Muscle layer of duodenum (tissue), 2 donors: ENCODE measurements at regions not wholly inside any gene's neighbourhood (a gene's known extent, or its start where the extent isn't known, plus 50 kb on each side); places are given as distances from the start of the nearest gene placed in this dataset.

Experiments
- H3K27ac ChIP-seq: one replicate; pipeline ENCODE4 v1.7.0; 2013; ENCODE audit warnings: mild to moderate bottlenecking, low read length
- H3K27me3 ChIP-seq: one replicate; pipeline ENCODE4 v1.7.0; 2013; ENCODE audit warnings: low read depth, mild to moderate bottlenecking, control low read depth, low read length
- H3K36me3 ChIP-seq, 2 donors: one replicate each; pipeline ENCODE4 v1.7.0; 2013; ENCODE audit warnings: low read length in 2 of 2, control low read depth in 1 of 2, mild to moderate bottlenecking in 1 of 2; ENCODE audit not compliant: insufficient read depth in 2 of 2, control insufficient read depth in 1 of 2
- H3K4me1 ChIP-seq, 2 donors: one replicate each; pipeline ENCODE4 v1.7.0; 2013; ENCODE audit warnings: low read length in 2 of 2, mild to moderate bottlenecking in 2 of 2, control low read depth in 1 of 2, moderate library complexity in 1 of 2; ENCODE audit not compliant: insufficient read depth in 2 of 2, control insufficient read depth in 1 of 2
- H3K4me3 ChIP-seq, 2 donors: one replicate each; pipeline ENCODE4 v1.7.0; 2013; ENCODE audit warnings: low read length in 2 of 2, low read depth in 1 of 2, mild to moderate bottlenecking in 1 of 2
- H3K9me3 ChIP-seq, 2 donors: one replicate each; pipeline ENCODE4 v1.7.0; 2013; ENCODE audit warnings: low read length in 2 of 2, control low read depth in 1 of 2, mild to moderate bottlenecking in 1 of 2; ENCODE audit not compliant: control insufficient read depth in 1 of 2
- donor health status: healthy.

DNA sequence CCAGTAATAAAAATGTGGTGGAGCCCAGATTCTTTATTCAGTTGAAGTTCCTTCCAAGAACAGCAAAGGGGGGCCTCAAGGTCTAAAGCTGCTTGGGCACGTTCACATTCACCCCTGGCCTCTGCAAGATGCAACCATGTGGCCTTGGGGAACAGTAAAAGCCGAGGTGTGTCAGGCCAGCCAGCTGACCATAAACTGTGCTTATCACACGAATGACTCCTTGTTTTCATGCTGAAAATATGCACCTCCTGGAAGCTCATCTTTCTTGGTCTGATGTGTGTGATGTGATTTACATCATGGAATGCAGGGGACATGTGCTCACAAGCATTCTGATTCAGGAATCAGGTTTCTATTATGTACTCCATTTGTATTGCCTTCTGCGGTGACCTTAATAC lies 211.6 kb upstream of the MARCKS start:
- no peaks in the 10 kb centered on the region for H3K36me3 ChIP-seq
- H3K4me3 ChIP-seq = no peak overlapping the region
- no peak overlapping the region for H3K27ac ChIP-seq
- H3K4me1 ChIP-seq = peaks cover 0 to 7% of the 10 kb centered on the region in 2 donors
- no peaks in the 10 kb centered on the region for H3K9me3 ChIP-seq
- no peaks in the 10 kb centered on the region for H3K27me3 ChIP-seq

DNA sequence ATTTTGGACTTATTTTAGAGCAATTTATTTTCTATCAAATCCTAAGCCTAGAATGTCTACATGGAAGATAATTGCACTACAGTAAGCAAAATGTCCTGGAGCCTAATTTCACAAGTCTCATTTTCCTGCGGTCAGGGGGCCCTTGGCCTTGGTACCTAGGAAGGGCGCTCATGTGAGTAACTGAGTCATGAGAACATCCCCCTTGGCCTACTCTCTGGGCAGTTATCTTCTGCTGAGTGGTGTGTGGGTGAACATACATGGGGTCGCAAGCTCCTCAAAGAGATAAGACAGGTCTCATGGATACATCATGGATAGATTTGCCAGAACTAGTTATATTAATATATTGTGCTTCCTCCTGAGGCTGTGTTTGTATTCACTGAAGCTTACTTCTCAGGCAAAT lies 211.2 kb upstream of the MARCKS start:
- Histone ChIP-seq H3K4me3 (no peak overlapping the region), H3K36me3 (no peaks in the 10 kb centered on the region), H3K27ac (no peak overlapping the region), H3K9me3 (no peaks in the 10 kb centered on the region), H3K27me3 (no peaks in the 10 kb centered on the region), H3K4me1 (peaks cover 0 to 7% of the 10 kb centered on the region in 2 donors)

- Histone ChIP-seq H3K4me3 (no peak overlapping the region), H3K36me3 (no peaks in the 10 kb centered on the region), H3K4me1 (peaks cover 0 to 7% of the 10 kb centered on the region in 2 donors), H3K9me3 (no peaks in the 10 kb centered on the region), H3K27ac (no peak overlapping the region), H3K27me3 (no peaks in the 10 kb centered on the region)
Observed at GRCh38 chr6:113646701-113647100, 210.4 kb upstream of the MARCKS start.

GRCh38 chr6:113647143-113647889 lies 209.8 kb upstream of the MARCKS start:
- H3K36me3 ChIP-seq = no peaks in the 10 kb centered on the region
- H3K9me3 ChIP-seq = no peaks in the 10 kb centered on the region
- H3K4me3 ChIP-seq = no peak overlapping the region
- H3K27ac ChIP-seq = no peak overlapping the region
- peaks cover 0 to 7% of the 10 kb centered on the region in 2 donors for H3K4me1 ChIP-seq
- no peaks in the 10 kb centered on the region for H3K27me3 ChIP-seq

DNA sequence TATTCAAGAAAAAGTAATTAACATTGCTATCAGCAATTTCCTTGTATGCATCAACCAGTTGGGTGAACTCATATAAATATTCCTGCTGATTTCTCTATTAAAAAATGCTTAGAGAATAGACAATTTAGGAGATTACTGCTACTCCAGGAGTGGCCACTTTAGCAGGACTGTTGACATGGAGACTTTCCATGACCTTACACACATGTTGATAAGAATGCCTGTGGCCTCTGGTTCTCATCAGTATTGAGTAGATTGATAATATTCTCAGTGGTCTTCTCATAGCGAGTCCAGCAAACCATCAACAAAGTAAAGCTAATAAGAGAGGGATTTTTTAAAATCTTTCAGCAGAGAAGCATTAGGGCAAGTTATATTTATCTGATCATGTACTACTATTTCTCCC lies 208.4 kb upstream of the MARCKS start:
- H3K36me3 ChIP-seq = no peaks in the 10 kb centered on the region
- H3K27me3 ChIP-seq = no peaks in the 10 kb centered on the region

GRCh38 chr6:113649276-113649675 lies 207.9 kb upstream of the MARCKS start:
- Histone ChIP-seq H3K36me3 (no peaks in the 10 kb centered on the region), H3K9me3 (no peaks in the 10 kb centered on the region), H3K27me3 (no peaks in the 10 kb centered on the region), H3K4me3 (peak overlapping the region in 1 of 2 donors; percentile 8), H3K27ac (no peak overlapping the region), H3K4me1 (peaks cover 3 to 7% of the 10 kb centered on the region in 2 donors)

More for the DNA sequence above, 208.4 kb upstream of the MARCKS start:
- Histone ChIP-seq H3K4me3 (peak overlapping the region in 1 of 2 donors; percentile 8), H3K27ac (no peak overlapping the region), H3K4me1 (peaks cover 0 to 7% of the 10 kb centered on the region in 2 donors), H3K9me3 (no peaks in the 10 kb centered on the region)

- Histone ChIP-seq H3K4me1 (peaks cover 3 to 7% of the 10 kb centered on the region in 2 donors), H3K27ac (no peak overlapping the region), H3K9me3 (no peaks in the 10 kb centered on the region), H3K27me3 (no peaks in the 10 kb centered on the region), H3K4me3 (no peak overlapping the region), H3K36me3 (no peaks in the 10 kb centered on the region)
Observed at GRCh38 chr6:113649880-113650609, 207.1 kb upstream of the MARCKS start.

DNA sequence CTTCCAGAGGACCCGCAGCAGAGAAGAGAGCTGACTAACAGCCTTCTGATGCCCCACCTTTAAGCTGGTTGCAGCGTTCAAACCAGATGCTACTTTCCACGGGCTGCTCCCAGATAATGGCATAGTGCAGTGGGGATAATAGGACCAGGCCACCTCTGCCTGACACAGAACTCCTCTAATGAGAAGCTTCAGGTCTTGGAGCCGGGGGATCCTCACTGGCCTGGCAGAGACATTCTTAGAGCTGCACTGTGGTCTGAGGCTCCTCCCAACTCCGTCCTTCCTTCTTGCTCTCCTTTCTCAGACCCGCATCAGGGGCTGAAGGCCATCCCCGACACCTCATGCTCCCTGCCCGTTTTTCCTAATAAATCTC lies 206.6 kb upstream of the MARCKS start:
- Histone ChIP-seq H3K36me3 (no peaks in the 10 kb centered on the region), H3K27me3 (no peaks in the 10 kb centered on the region), H3K4me3 (no peak overlapping the region), H3K27ac (no peak overlapping the region), H3K4me1 (peaks cover 2 to 7% of the 10 kb centered on the region in 2 donors), H3K9me3 (no peaks in the 10 kb centered on the region)

GRCh38 chr6:113651120-113651519 lies 206.0 kb upstream of the MARCKS start:
- Histone ChIP-seq H3K4me1 (peaks cover 0 to 7% of the 10 kb centered on the region in 2 donors), H3K27me3 (no peaks in the 10 kb centered on the region), H3K4me3 (no peak overlapping the region), H3K9me3 (no peaks in the 10 kb centered on the region), H3K27ac (no peak overlapping the region), H3K36me3 (no peaks in the 10 kb centered on the region)

DNA sequence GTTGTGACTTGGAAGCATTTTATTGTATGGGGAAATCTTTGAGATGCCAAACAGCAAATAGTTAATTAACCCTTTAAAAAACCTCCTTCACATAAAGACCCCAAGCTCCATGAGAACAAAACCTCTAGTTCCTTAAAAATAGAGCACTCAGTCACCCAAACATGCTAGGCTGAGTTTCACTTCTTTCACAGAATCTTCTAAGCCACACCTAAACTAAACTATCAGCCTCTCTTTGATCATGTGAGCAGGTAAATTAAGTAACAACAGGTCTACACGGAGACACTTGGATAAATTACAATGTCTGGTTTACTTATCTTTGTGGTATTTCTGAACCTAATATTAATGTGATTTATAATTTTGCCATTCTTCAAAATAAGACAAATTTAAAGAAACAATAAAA lies 205.2 kb upstream of the MARCKS start:
- Histone ChIP-seq H3K4me3 (no peak overlapping the region), H3K9me3 (no peaks in the 10 kb centered on the region), H3K27ac (no peak overlapping the region), H3K27me3 (no peaks in the 10 kb centered on the region), H3K36me3 (no peaks in the 10 kb centered on the region), H3K4me1 (peaks cover 0 to 7% of the 10 kb centered on the region in 2 donors)

- peaks cover 0 to 7% of the 10 kb centered on the region in 2 donors for H3K4me1 ChIP-seq
- H3K4me3 ChIP-seq = no peak overlapping the region
- no peaks in the 10 kb centered on the region for H3K27me3 ChIP-seq
- no peak overlapping the region for H3K27ac ChIP-seq
- H3K9me3 ChIP-seq = no peaks in the 10 kb centered on the region
- no peaks in the 10 kb centered on the region for H3K36me3 ChIP-seq
Observed at GRCh38 chr6:113653275-113653674, 203.9 kb upstream of the MARCKS start.
